ENCODE measurements at regions not wholly inside any gene's neighbourhood (a gene's known extent, or its start where the extent isn't known, plus 50 kb on each side); places are given as distances from the start of the nearest gene placed in this dataset.

GRCh38 chr10:29209830-29210229 lies 79.0 kb upstream of the LYZL1 start:
- H3K36me3 ChIP-seq (ENCODE audit: insufficient read depth), result 0 out of 2 replicates have a peak, but pooled peaks cover 8% of the 10 kb centered on the region
- H3K27ac Mint-ChIP-seq, result no peak overlapping the region

GRCh38 chr10:29210266-29210868 lies 78.5 kb upstream of the LYZL1 start:
- Histone ChIP-seq H3K4me2 (no peak overlapping the region), H3K4me1 (ENCODE audit: insufficient read depth) (peaks cover 2% of the 10 kb centered on the region; the same call in 1 of the 2 replicates), H3K4me3 (no peak overlapping the region), H3K27ac (ENCODE audit: low read depth) (no peak overlapping the region), H3K36me3 (ENCODE audit: insufficient read depth) (0 out of 2 replicates have a peak, but pooled peaks cover 8% of the 10 kb centered on the region), H3K79me2 (replicated peaks; ENCODE audit: insufficient read depth) (no peaks in the 10 kb centered on the region), H3K27me3 (ENCODE audit: insufficient read depth) (no peaks in the 10 kb centered on the region), H4K20me1 (replicated peaks; ENCODE audit: insufficient read depth) (no peaks in the 10 kb centered on the region), H2AFZ (no peak overlapping the region), H3F3A (replicated peaks; ENCODE audit: low read depth) (no peaks in the 10 kb centered on the region), H3K9me2 (ENCODE audit: insufficient read depth) (peaks cover 7% of the 10 kb centered on the region; the same call in 1 of the 2 replicates)
- no peak overlapping the region for H3K4me3 Mint-ChIP-seq
- no peak for TF ChIP-seq JUNB (IDR thresholded peaks at IDR 0.05; ENCODE audit: unreplicated experiment)
- no peak for TF ChIP-seq REST (IDR thresholded peaks at IDR 0.05; ENCODE audit: unreplicated experiment)
- TF ChIP-seq NANOG (IDR thresholded peaks at IDR 0.05; ENCODE audit: borderline replicate concordance), result no peak
- TF ChIP-seq ZNF114 (CRISPR knock-in tag; IDR thresholded peaks at IDR 0.05), result no peak
- no peak for TF ChIP-seq ZNF331 (CRISPR knock-in tag; IDR thresholded peaks at IDR 0.05; ENCODE audit: low read depth)
- no peak for TF ChIP-seq EZH2 (IDR thresholded peaks at IDR 0.05; ENCODE audit: low read depth, unreplicated experiment)
- no peak for DNase-seq (ENCODE audit: low spot score)
- H3K27ac Mint-ChIP-seq, result no peak overlapping the region
- peaks cover 6% of the 10 kb centered on the region for H3K4me1 Mint-ChIP-seq
- no peak for ATAC-seq
- peaks cover 1% of the 10 kb centered on the region for H3K27me3 Mint-ChIP-seq (ENCODE audit: insufficient read depth, low read depth, poor library complexity)
- peaks cover 12% of the 10 kb centered on the region for H3K9me3 Mint-ChIP-seq
- peaks cover 7% of the 10 kb centered on the region; the same call in 2 of the 3 replicates for H3K36me3 Mint-ChIP-seq (ENCODE audit: low read depth)

More at GRCh38 chr10:29209830-29210229, 79.0 kb upstream of the LYZL1 start:
- Histone ChIP-seq H3K27me3 (ENCODE audit: insufficient read depth) (no peaks in the 10 kb centered on the region), H4K20me1 (replicated peaks; ENCODE audit: insufficient read depth) (no peaks in the 10 kb centered on the region), H3K9me2 (ENCODE audit: insufficient read depth) (peaks cover 7% of the 10 kb centered on the region; the same call in 1 of the 2 replicates), H3K27ac (ENCODE audit: low read depth) (no peak overlapping the region), H3K4me3 (no peak overlapping the region), H3F3A (replicated peaks; ENCODE audit: low read depth) (no peaks in the 10 kb centered on the region), H3K4me2 (no peak overlapping the region), H2AFZ (no peak overlapping the region), H3K4me1 (ENCODE audit: insufficient read depth) (peaks cover 2% of the 10 kb centered on the region; the same call in 1 of the 2 replicates), H3K79me2 (replicated peaks; ENCODE audit: insufficient read depth) (no peaks in the 10 kb centered on the region)
- TF ChIP-seq ZNF331 (CRISPR knock-in tag; IDR thresholded peaks at IDR 0.05; ENCODE audit: low read depth) (peak; percentile 98), JUNB (IDR thresholded peaks at IDR 0.05; ENCODE audit: unreplicated experiment) (no peak)
- DNase-seq (ENCODE audit: low spot score) (no peak), ATAC-seq (no peak)
- peaks cover 7% of the 10 kb centered on the region; the same call in 2 of the 3 replicates for H3K36me3 Mint-ChIP-seq (ENCODE audit: low read depth)
- peaks cover 12% of the 10 kb centered on the region for H3K9me3 Mint-ChIP-seq
- H3K4me1 Mint-ChIP-seq, result peaks cover 8% of the 10 kb centered on the region
- peaks cover 1% of the 10 kb centered on the region for H3K27me3 Mint-ChIP-seq (ENCODE audit: insufficient read depth, low read depth, poor library complexity)
- H3K4me3 Mint-ChIP-seq, result no peak overlapping the region

Measured in GM23338 (cell line).